HG02884 (cell line): ENCODE measurements at regions not wholly inside any gene's neighbourhood (a gene's known extent, or its start where the extent isn't known, plus 50 kb on each side); places are given as distances from the start of the nearest gene placed in this dataset.
"Not testable (repeated sequence)": the region's sequence is repeated elsewhere in the genome, so short reads cannot be mapped to it uniquely, and the experiment has no call there.

ENCODE experiments used
- ATAC-seq: cut with Tn5 transposase; IDR thresholded peaks from one replicate; pipeline ENCODE4 v1.9.1; 2021; ENCODE audit warnings: mild to moderate bottlenecking, moderate library complexity; ENCODE audit not compliant: unreplicated experiment

DNA sequence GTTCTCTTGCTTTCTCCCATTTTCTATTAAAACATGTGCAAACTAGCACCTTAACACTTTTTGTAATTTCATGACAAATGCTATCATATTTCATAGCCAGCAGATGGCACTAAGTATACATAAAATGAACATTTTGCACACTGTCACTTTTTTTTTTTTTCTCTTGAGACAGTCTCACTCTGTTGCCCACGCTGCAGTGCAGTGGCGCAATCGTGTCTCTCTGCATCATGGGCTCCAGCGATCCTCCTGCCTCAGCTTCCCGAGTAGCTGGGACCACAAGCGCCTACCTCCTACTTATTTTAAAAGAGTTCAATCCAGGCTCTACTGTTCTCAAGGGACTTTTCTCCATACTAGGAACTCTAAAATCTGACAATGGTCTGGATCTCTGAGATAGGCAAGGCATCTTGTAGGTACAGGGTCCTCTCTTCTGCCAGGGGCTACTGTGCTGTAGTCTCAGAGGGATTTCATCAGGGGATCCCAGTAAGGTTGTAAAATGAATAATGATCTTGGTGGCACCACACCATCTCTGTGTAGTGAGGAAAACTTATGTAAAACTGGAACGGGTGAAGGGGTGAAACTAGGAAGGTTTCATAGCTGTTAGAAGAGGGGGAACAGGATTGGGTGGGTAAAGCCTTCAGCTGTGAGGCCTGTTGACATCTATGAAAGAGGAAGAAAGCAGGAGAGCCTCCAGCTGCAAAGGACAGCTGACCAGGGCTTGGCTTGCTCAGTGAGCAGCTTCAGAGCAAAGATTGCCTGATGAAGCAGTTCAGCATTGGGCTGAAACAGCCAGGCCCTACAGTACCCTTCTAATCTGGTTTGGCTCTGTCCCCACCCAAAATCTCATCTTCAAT, 196.9 kb downstream of the AVL9 start:
- ATAC-seq, result peak; percentile 57

DNA sequence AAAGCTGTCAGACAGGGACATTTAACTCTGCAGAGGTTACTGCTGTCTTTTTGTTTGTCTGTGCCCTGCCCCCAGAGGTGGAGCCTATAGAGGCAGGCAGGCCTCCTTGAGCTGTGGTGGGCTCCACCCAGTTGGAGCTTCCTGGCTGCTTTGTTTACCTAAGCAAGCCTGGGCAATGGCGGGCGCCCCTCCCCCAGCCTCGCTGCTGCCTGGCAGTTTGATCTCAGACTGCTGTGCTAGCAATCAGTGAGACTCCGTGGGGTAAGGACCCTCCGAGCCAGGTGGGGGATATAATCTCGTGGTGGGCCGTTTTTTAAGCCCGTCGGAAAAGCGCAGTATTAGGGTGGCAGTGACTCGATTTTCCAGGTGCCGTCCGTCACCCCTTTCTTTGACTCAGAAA, 192.8 kb downstream of the AVL9 start:
- ATAC-seq, result not testable (repeated sequence)

DNA sequence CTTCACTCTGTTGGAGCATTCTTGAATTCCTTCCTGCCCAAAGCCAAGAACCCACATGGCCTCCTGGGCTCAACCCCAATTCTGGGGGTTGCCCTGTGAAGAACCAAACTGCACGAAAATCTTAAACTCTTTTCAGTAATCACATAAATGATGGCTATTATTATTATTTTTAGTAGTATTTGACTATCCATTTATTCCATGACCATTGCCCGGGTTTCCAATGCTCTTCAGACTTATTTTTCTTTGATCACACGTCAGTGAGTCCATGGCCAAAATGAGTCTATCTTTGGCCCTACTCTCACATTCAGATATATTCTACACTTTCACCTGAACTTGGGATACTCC, 185.9 kb downstream of the AVL9 start:
- ATAC-seq, result no peak

DNA sequence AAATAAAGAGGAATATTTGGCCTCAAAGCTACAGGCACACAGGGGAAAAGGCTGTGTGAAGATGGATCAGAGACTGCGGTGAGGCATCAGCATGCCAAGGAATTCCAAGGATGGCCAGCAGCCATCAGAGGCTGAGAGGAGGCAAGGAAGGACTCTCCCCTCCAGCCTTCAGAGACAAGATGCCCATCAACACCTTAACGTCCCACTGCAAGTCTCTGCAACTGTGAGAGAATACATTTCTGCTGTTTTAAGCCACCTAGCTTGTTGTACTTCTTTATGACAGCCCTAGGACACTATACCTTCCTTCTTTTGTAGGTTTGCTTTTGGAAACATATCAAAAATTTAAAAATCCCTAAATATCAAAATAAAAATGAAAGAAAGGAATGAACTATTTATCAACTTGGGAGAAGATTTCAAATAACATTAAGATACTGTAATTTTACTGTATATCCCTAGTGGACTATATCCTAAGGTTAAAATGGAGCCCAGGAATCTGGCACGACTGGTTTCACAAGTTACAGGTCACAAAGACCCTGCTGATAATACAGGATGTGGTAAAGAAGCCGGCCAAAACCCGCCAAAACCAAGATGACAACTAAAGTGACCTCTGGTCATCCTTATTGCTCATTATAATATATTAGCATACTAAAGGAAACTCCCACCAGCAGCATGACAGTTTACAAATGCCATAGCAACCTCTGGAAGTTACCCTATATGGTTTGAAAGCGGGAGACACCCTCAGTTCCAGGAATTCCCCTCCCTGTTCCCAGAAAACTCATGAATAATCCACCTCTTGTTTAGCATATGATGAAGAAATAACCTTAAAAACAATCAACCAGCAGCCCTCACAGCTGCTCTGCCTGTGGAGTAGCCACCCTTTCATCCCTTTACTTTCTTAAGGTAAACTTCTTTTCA, 185.2 kb downstream of the AVL9 start:
- no peak for ATAC-seq

DNA sequence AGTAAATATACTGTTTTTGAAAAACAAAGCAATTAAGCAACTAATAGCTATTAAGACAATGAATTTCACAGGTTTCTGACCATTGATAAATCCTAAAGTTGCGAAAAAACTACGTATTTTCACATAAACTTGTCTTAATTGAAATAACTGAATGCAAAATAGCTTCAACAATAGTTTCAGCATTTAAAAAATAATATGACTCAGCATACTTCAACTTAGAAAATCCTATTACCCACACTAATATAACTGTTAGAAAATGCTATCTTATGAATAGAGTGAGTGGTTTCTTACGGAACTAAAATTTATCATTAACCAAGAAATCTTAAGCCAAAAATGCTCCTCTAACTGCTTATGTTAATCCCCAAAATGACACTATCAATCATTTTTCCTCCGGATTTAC, 183.9 kb downstream of the AVL9 start:
- no peak for ATAC-seq

DNA sequence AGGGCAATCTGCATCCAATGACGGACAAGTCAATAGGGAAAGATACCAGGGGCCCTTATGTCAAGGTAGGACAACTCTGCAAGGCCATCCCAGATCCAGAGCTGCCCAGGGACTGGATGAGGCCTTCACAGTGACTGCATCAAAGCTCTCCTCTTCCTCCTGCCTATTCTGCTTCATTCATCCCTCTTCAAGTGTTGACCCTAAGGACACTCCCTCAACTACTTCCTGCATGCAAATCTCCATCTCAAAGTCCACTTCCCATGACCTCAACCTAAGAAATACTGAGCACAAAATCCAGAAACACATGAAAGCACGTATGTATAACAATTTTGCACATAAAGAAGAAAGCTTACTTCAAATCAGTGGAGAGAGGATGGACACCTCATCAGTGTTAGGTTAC, 182.3 kb downstream of the AVL9 start:
- no peak for ATAC-seq

DNA sequence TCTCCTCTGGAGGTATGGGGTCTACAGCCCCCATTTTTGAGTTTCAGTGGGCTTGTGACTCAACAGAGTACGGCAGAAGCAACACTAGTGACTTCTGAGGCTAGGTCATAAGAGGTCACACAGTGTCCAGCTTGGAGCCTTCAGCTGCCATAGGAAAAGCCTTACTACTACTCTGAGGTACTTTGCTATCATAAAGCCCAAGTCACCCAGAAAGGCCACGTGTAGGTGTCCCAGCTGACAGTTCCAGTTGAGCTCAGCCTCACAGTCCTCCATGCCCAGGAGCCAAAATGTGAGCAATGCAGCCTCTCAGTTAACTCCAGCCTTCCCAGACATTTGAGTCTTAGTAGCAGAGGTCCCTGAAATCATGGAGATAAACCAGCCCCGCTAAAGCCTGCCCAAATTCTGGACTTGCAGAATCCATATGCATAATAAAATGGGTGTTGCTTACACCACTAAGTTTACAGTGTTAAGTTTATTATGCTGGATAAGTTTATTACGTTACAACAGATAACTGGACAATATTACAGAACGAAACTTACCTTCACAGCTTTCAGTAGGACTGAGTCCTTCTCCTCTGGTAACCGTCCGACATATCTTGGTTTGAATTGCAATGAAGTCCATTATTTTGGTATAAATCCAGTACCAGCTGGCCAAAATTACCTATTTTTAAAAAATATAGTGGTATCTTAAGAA, 181.1 kb downstream of the AVL9 start:
- ATAC-seq, result no peak

DNA sequence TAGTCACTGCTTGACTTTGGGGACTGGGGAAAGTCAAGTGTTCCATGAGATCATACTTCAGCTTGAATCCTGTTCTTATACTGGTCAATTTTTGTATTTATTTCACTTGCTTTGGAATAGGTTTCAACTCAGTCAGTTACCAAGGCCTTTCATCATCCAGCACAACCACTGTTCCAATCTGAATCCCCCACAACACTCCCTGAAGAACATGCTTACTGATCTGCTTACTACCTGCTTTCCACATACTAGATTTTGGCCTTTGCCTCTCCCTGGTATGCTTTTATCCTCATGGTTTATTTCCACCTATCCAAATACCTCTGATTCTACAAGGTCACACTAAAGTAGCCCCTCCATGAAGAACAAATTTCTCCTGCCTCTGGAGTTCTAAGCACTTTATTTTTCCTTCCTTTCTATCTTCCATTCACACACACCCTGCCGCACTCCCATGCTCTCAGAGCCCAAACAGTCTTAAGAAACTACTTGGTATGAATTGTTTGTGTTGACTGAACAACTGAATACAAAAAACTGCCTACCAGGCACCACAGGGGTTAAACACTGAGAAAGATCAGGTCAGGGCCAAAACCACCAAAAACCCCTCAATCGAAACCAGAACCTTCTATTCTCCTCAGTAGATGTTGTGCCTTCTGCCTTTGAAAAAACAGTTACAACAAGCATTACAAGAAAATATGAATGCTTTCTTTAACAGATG, 178.1 kb downstream of the AVL9 start:
- ATAC-seq, result no peak

DNA sequence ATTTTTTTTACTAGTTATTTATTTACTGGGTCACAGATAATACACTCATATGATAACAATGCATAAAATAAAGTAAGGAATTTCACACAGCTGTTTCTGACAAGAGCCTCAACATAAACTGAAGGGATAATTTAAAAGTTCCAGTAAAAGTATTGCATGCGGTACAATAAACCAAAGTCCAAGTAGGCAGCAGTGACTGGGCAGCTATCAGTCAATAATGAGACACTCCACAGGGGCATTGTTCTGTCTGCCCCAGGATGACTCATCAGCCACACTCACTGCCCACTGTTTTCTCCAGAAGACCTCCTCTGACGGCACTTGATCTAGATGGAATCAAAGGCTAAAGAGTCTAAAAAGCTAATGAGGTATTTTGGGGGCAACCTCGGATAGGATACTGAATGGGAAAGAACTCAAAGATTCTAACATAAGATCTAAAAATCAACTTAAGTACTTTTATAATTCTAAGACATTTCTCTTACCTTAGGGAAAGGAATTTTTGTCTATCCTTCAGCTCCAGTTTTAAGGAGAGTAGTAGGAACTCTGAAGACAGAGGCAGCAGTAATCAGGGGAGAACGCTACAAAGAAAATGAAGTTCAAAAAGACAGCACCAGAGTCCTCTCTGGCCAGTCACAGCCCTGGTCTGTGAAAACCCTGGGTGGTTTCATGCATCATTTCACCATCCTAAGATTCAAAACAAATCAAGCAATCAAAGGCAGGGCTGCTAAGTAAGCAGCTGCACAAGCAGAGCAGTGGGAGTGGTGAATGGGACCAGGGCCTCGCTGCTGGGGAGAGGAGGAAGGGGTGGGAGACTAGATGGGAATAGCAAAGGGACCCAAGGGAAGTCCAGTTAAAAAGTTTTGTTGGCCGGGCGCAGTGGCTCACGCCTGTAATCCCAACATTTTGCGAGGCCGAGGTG, 175.1 kb downstream of the AVL9 start:
- ATAC-seq, result no peak

DNA sequence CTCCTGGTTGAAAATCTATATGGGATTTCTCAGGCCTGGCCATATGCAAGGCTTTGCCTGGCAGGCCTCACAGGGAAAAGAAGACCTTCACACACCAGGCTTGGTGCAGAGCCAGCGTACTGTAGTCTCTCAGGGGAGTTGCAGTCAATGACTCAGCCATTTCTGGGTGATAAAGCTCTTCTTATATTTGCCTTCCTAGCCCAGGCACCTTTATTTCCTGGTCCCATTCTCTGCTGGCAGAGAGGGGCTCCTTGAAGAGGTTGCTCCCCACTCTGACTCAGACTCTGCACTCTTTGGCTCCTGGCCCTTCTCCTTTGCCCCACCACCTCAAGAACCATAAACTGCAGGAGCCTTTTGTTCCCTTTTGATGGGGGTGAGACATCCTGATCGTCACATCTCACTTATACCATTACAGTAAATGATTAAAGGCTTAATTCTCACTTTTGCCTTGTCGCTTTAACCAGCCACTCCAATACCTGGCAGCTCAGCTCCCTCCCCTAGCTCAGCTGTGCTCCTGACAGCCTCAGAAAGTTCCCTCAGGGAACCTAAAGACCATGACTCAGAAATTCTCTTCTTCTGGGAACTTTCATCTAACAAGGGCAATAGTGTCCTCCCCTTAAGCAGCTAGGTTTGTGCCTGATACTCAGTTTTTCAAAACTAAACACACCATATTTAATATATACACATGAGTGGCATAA, 174.0 kb downstream of the AVL9 start:
- ATAC-seq, result not testable (repeated sequence)

DNA sequence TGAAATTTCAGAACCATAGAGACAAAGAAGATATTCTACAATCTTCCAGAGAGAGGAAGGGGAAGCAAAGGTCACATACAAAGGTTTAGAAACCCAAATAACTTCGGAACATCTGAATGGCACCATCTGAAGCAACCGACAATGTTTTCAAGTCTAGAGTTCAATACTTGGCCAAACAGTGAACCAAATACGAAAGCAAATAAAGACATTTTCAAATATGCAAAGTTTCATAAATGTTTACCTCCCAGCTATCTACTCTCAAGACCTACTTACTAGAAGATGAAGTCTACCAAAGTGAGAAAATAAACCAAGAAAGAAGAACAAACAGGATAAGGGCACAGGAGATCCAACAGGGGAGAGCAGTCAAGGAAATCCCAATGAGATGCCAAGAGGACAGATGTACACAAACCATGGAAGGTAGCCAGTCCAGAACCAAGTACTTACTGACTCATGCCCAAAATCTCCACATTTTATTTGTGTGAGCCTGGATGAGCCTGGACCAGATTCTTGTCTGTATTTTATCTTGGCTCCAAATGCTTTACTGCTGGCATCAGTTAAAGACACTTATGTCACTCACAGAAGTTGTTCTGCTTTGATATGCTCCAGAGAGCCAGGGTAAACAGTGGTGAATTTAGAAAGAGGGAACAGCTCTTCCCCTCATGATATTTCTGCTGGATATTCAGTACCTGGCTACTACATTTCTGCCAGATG, 173.3 kb downstream of the AVL9 start:
- not testable (repeated sequence) for ATAC-seq

DNA sequence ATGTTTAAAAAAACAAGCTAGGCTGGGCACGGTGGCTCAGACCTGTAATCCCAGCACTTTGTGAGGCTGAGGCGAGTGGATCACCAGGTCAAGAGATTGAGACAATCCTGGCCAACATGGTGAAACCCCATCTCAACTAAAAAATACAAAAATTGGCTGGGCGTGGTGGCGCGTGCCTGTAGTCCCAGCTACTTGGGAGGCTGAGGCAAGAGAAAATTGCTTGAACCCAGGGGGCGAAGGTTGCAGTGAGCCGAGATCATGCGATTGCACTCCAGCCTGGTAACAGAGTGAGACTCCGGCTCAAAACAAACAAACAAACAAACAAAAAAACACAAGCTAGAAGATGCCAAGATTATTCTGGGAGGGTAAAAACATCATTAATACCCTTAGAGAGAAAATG, 172.3 kb downstream of the AVL9 start:
- not testable (repeated sequence) for ATAC-seq

DNA sequence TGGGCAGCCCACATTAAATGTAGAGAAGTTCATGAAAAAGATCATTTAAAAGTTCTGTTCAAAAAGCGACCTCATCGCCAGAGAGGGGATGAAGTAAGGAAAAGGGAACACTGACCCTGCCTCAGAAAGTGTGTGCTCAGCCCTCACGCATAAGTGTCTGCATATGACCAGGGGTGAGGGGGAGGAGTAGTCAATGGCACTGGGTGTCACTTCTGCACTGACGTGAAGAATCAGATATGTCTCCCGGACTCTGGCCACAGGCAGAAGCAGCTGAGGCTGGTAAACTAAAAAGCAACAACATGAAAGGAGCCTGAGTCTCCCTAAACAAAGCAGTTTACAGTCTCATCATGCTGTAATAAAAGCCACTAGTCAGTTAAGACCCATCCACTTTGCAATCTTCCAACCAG, 168.5 kb downstream of the AVL9 start:
- ATAC-seq, result not testable (repeated sequence)

DNA sequence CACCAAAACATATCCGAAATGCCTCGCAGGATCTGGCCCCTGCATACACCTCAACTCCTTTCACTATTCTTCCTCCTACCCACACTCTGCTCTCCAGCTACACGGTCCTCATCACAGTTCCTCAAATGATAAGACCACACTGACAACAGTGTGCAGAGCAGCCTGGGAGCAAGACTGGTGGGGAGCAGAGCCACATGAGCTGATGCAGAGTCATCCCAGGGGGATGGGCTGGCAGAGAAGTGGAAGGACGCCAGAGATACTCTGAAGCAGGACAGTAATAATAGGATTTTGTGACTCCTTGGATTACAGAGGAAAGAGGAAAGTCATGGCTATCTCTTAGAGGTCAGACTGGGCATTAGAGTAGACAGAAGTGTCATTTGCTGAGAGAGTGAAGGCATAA, 167.2 kb downstream of the AVL9 start:
- not testable (repeated sequence) for ATAC-seq

DNA sequence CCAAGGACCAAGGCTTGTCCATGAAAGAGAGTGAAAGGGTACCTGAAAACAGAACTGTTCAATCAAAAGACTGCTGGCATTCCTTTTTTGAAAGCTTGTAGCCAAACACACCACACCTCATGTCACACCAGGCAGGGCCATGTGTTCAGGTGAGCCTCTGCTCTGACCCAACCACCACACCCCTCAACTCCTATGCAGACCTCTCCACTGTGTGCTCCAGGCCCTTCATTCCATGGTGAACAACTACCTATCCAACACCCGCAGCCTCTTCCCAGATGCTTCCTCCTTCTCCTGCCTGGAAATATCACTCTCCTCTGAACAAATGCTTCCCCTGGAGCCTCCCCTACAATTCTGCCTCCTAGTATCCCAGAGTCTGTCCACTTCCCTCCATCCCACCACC, 166.6 kb downstream of the AVL9 start:
- ATAC-seq, result no peak

DNA sequence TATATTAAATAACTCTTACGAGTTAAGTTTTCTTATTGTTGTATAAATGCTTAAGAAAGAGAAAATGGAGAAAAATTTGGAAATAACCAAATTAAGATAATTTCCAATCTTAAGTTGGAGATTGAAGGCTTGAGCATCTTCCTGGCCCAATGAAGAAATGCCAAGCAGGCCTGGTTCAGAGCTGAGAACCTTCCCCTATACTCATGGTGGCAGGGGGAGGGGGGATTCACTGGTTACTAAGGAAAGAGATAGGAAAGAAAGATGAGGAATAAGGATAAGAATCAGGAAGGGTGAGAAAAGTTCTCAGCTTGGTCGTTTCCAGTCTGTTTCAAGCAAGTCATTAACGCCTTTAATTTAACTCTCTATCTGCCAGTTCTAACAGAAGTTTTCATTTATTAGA, 166.2 kb downstream of the AVL9 start:
- no peak for ATAC-seq

DNA sequence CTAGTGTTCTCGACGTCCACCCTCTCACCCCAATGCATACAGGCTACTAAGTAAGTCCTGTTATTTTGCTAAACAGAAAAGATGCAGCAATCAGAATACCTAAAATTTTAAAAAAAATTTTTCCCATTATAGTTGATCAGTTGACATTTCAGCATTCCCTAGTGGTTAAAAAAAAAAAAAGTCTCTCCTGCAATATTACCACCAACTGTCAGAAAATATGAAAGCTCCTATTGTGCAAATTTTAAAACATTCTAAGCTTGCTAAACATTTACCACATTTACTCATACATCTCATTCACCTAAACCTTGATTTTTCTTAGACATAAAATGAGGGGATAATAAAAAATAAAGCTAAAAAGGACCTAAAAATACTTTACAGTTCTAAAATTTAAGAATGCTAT, 165.6 kb downstream of the AVL9 start:
- ATAC-seq, result no peak

DNA sequence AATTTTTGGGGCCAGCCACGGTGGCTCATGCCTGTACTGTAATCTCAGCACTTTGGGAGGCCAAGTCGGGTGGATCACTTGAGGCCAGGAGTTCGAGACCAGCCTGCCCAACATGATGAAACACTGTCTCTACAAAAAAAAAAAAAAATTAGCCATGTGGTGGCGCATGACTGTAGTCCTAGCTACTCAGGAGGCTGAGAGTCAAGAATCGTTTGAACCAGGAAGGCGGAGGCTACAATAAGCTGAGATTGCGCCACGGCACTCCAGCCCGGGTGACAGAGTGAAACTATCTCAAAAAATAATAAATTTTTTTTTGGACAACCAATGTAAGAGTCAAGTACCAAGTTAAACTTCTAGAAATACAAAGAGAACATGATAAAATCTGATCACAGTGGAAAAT, 164.6 kb downstream of the AVL9 start:
- ATAC-seq, result no peak

DNA sequence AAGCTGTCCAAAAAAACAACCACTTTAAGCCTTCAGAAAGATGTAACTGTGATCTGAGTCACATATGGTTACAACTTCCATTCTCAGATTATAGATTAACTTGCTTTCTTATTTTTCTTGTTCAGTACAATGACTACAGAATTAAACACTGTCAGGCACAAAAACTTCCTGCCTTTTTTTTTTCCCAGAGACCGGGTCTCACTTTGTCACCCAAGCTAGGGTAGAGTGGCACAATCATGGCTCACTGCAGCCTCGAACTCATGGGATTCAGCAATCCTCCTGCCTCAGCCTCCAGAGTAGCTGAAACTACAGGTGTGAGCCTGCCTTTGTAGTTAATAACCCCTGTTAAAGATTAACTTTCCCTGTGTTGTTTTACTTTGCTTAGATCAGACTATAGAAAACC, 163.2 kb downstream of the AVL9 start:
- no peak for ATAC-seq
